HepG2 (cell line): ENCODE measurements at regions not wholly inside any gene's neighbourhood (a gene's known extent, or its start where the extent isn't known, plus 50 kb on each side); places are given as distances from the start of the nearest gene placed in this dataset.

Source experiments
- ATAC-seq: fragments of 200-7000 bp; cut with Tn5 transposase; 3 replicates; pipeline ENCODE4 v1.9.1; 2020; ENCODE audit warnings: mild to moderate bottlenecking, moderate library complexity
- BruUV-seq: library from RNA; stranded (reverse); fragments of 400-500 nt; replicated peaks from 2 replicates; lab custom pipeline; 2021; lab: Mats Ljungman, UMichigan
- CTCF ChIA-PET: fragments of 300-600 bp; formaldehyde crosslinking; extraction: SDS; loops from one replicate; lab custom pipeline; 2021; ENCODE audit warnings: low total read pairs, inconsistent platforms, low intra/inter-chr PET ratio; lab: Yijun Ruan, JAX
- POLR2A ChIA-PET: fragments of 350-600 bp; sonication (Branson Sonifier 250); formaldehyde crosslinking; loops from one replicate; lab custom pipeline; 2020; ENCODE audit warnings: antibody characterized with exemption, inconsistent platforms; lab: Yijun Ruan, JAX
- DNase-seq: peaks from one replicate; pipeline ENCODE4 v3.0.0-alpha.2; 2015; ENCODE audit warnings: low spot score
- FAIRE-seq: peaks from 3 replicates; lab custom pipeline; 2011; peaks lifted over from hg19 to GRCh38; lab: Jason Lieb, UNC
- H2AFZ ChIP-seq: one replicate; pipeline ENCODE4 v1.6.1; 2011; ENCODE audit warnings: low read length, inconsistent platforms
- H3K27ac ChIP-seq: fragments of 300-600 bp; 3 replicates; pipeline ENCODE4 v1.8.0; 2011; ENCODE audit warnings: mixed run types, mild to moderate bottlenecking, mixed read lengths, low read length, inconsistent platforms; ENCODE audit not compliant: insufficient read depth; ENCODE audit errors: extremely low read length
- H3K27me3 ChIP-seq, 2 experiments: fragments of 200-600 bp in 1 of 2; 2 replicates in 1 of 2; 3 replicates in 1 of 2; pipeline versions ENCODE4 v1.6.0 to v1.8.0; 2011; ENCODE audit warnings: low read length in 2 of 2, mild to moderate bottlenecking in 2 of 2, moderate library complexity in 2 of 2, inconsistent platforms in 1 of 2; ENCODE audit not compliant: insufficient read depth in 2 of 2, control insufficient read depth in 1 of 2
- H3K36me3 ChIP-seq, 2 experiments: fragments of 200-600 bp in 1 of 2; replicated peaks in 1 of 2; 2 replicates in 1 of 2; 3 replicates in 1 of 2; pipeline versions ENCODE4 v1.5.1 to v1.8.0; 2011; ENCODE audit warnings: low read length in 2 of 2, inconsistent platforms in 1 of 2; ENCODE audit not compliant: insufficient read depth in 2 of 2, control insufficient read depth in 1 of 2
- H3K4me1 ChIP-seq: 2 replicates; pipeline ENCODE4 v1.5.1; 2012; ENCODE audit warnings: low read length, inconsistent platforms; ENCODE audit not compliant: insufficient read depth
- H3K4me2 ChIP-seq: 2 replicates; pipeline ENCODE4 v1.6.0; 2011; ENCODE audit warnings: low read depth, low read length, inconsistent platforms
- H3K4me3 ChIP-seq, 3 experiments: fragments of 200-600 bp in 1 of 3; sonication (generic), shearing (Covaris generic) in 1 of 3; replicated peaks in 1 of 3; 2 replicates each; pipeline ENCODE4 v1.5.1; 2011 to 2016; ENCODE audit warnings: low read length in 3 of 3, inconsistent platforms in 2 of 3, low read depth in 2 of 3, mild to moderate bottlenecking in 2 of 3, control low read depth in 1 of 3, mixed read lengths in 1 of 3; ENCODE audit not compliant: insufficient read depth in 1 of 3
- H3K79me2 ChIP-seq: one replicate; pipeline ENCODE4 v1.6.1; 2011; ENCODE audit warnings: low read length, inconsistent platforms; ENCODE audit not compliant: insufficient read depth
- H3K9ac ChIP-seq: 2 replicates; pipeline ENCODE4 v1.6.0; 2011; ENCODE audit warnings: mild to moderate bottlenecking, low read depth, low read length, inconsistent platforms; ENCODE audit not compliant: insufficient read depth
- H3K9me3 ChIP-seq: 2 replicates; pipeline ENCODE4 v1.5.1; 2012; ENCODE audit warnings: mild to moderate bottlenecking, low read length
- H4K20me1 ChIP-seq: 2 replicates; pipeline ENCODE4 v1.6.0; 2011; ENCODE audit warnings: inconsistent platforms, mild to moderate bottlenecking, low read length, moderate library complexity; ENCODE audit not compliant: insufficient read depth
- ATF7 ChIP-seq, 2 experiments: fragments of 450-650 bp in 1 of 2; sonication (generic) in 1 of 2; formaldehyde crosslinking in 1 of 2; IDR thresholded peaks; 2 replicates each; pipeline versions ENCODE4 v1.4.0 to v1.6.1; 2016 to 2020; ENCODE audit warnings: antibody characterized with exemption in 1 of 2, mild to moderate bottlenecking in 1 of 2, missing genetic modification reagents in 1 of 2
- HNF4A ChIP-seq: sonication (generic); formaldehyde crosslinking; IDR thresholded peaks from 2 replicates; pipeline ENCODE4 v1.4.0; 2020; ENCODE audit warnings: missing genetic modification reagents
- IRX3 ChIP-seq: sonication (generic); formaldehyde crosslinking; IDR thresholded peaks from 2 replicates; pipeline ENCODE4 v1.8.1; 2023; ENCODE audit warnings: mild to moderate bottlenecking, low read depth, missing genetic modification reagents, borderline replicate concordance
- KDM5A ChIP-seq: fragments of 200-600 bp; sonication (generic); IDR thresholded peaks from 2 replicates; pipeline ENCODE4 v1.7.0; 2018; ENCODE audit warnings: antibody characterized with exemption, mild to moderate bottlenecking, low read length, borderline replicate concordance
- MEF2D ChIP-seq: sonication (generic); formaldehyde crosslinking; IDR thresholded peaks from 2 replicates; pipeline ENCODE4 v1.5.1; 2020; ENCODE audit warnings: mild to moderate bottlenecking, missing genetic modification reagents
- TMF1 ChIP-seq: sonication (generic); formaldehyde crosslinking; IDR thresholded peaks from 2 replicates; pipeline ENCODE4 v1.8.1; 2022; ENCODE audit warnings: low read depth, missing genetic modification reagents
- ZNF598 ChIP-seq: sonication (generic); formaldehyde crosslinking; IDR thresholded peaks from 2 replicates; pipeline ENCODE4 v1.5.1; 2020; ENCODE audit warnings: mild to moderate bottlenecking, missing genetic modification reagents, borderline replicate concordance
- ZNF629 ChIP-seq: sonication (generic); formaldehyde crosslinking; conservative IDR thresholded peaks from 2 replicates; pipeline ENCODE4 v1.5.0; 2020; ENCODE audit warnings: missing genetic modification reagents
- ZUFSP ChIP-seq: sonication (generic); formaldehyde crosslinking; IDR thresholded peaks from 2 replicates; pipeline ENCODE4 v1.9.0; 2021; ENCODE audit warnings: missing genetic modification reagents, mild to moderate bottlenecking, borderline replicate concordance
- WGBS: methylation state at CpG from one replicate; pipeline ENCODE4 v1.1.6; 2017; ENCODE audit warnings: low lambda C conversion rate; 5-methylcytosine and 5-hydroxymethylcytosine counted together
- in situ Hi-C: cut with HindIII; loops from 2 replicates; pipeline ENCODE4 v1.10.0; 2017; ENCODE audit warnings: low pct_unique_long_range_greater_than_20kb; ENCODE audit not compliant: extremely low pct_ligation_motif_present
- intact Hi-C: fragments of 100-400 bp; cut with micrococcal nuclease; formaldehyde crosslinking; loops from one replicate; pipeline ENCODE4 v1.10.0; 2022; ENCODE audit not compliant: unreplicated experiment

GRCh38 chr1:21355956-21356355, 65.7 kb upstream of the ECE1 start:
- CTCF ChIA-PET = no interaction called here

GRCh38 chr1:21352586-21352985, 62.3 kb upstream of the ECE1 start:
- CTCF ChIA-PET = no interaction called here
- no TSS peak for BruUV-seq

More at GRCh38 chr1:21355956-21356355, 65.7 kb upstream of the ECE1 start:
- FAIRE-seq = no peak
- no peak for ATAC-seq
- Histone ChIP-seq H3K27ac (no peak overlapping the region), H3K79me2 (no peaks in the 10 kb centered on the region), H3K4me1 (no peaks in the 10 kb centered on the region), H2AFZ (no peak overlapping the region), H3K4me3 (no peak overlapping the region), H3K9me3 (no peaks in the 10 kb centered on the region), H4K20me1 (no peaks in the 10 kb centered on the region), H3K4me2 (no peak overlapping the region), H3K9ac (no peak overlapping the region), H3K27me3 (peaks cover 0 to 8% of the 10 kb centered on the region in 2 experiments; a peak in 2 of 5 replicates)
- intact Hi-C loops (no loop called here), in situ Hi-C loops (no loop called here)
- no peak for DNase-seq
- POLR2A ChIA-PET = no interaction called here
- BruUV-seq = no TSS peak
- no peak for TF ChIP-seq MEF2D
- no peak for TF ChIP-seq KDM5A
- TF ChIP-seq ZUFSP = no peak
- no peak for TF ChIP-seq TMF1 (CRISPR knock-in tag)
- TF ChIP-seq IRX3 (CRISPR knock-in tag) = no peak
- TF ChIP-seq HNF4A (CRISPR knock-in tag) = no peak
- TF ChIP-seq, all 625 proteins: peak for 0
- WGBS = 60% methylated on average over 4 of the region's 6 CpGs
- H3K36me3 ChIP-seq = no peaks in the 10 kb centered on the region

More at GRCh38 chr1:21352586-21352985, 62.3 kb upstream of the ECE1 start:
- Histone ChIP-seq H3K4me2 (no peak overlapping the region), H3K4me1 (peaks cover 12% of the 10 kb centered on the region), H3K79me2 (no peaks in the 10 kb centered on the region), H3K9ac (no peak overlapping the region), H3K4me3 (no peak overlapping the region), H3K27ac (no peak overlapping the region), H2AFZ (no peak overlapping the region), H3K27me3 (peaks cover 0 to 8% of the 10 kb centered on the region in 2 experiments; a peak in 2 of 5 replicates), H3K36me3 (no peaks in the 10 kb centered on the region), H4K20me1 (no peaks in the 10 kb centered on the region), H3K9me3 (no peaks in the 10 kb centered on the region)
- intact Hi-C loops = no loop called here
- ATAC-seq (no peak), FAIRE-seq (no peak), DNase-seq (no peak)
- in situ Hi-C loops = no loop called here
- TF ChIP-seq ZNF629 (CRISPR knock-in tag) = peak; percentile 54
- TF ChIP-seq ZNF598 (CRISPR knock-in tag) = no peak
- TF ChIP-seq ATF7 (IDR thresholded peaks at IDR 0.05) = 0 out of 2 replicates have a peak, but pooled peaks have one; percentile 32
- TF ChIP-seq ATF7 (CRISPR knock-in tag; IDR thresholded peaks at IDR 0.05) = no peak
- POLR2A ChIA-PET = interaction anchor here (0.8 kb wide), 1 partner anchor 13 kb away, joined by 3 read pairs; no protein-coding TSS in a partner anchor
